ENCODE measurements at regions not wholly inside any gene's neighbourhood (a gene's known extent, or its start where the extent isn't known, plus 50 kb on each side); places are given as distances from the start of the nearest gene placed in this dataset.

- Histone ChIP-seq H3K79me2 (ENCODE audit: control insufficient read depth, insufficient read depth, low read length) (no peaks in the 10 kb centered on the region), H3K9me1 (ENCODE audit: control insufficient read depth, insufficient read depth, low read length) (no peaks in the 10 kb centered on the region), H3K9ac (ENCODE audit: insufficient read depth in 1 of 2, low read depth in 2 of 2, low read length in 2 of 2) (no peak overlapping the region), H3K27me3 (ENCODE audit: control insufficient read depth in 2 of 2, insufficient read depth in 2 of 2, low read length in 2 of 2) (no peaks in the 10 kb centered on the region), H3K4me3 (no peak overlapping the region), H2AFZ (ENCODE audit: low read depth, low read length) (no peak overlapping the region), H3K36me3 (ENCODE audit: control insufficient read depth, insufficient read depth, low read length) (no peaks in the 10 kb centered on the region), H3K4me2 (ENCODE audit: insufficient read depth, low read length) (no peak overlapping the region), H3K27ac (ENCODE audit: extremely low read depth, low read depth, low read length) (no peak overlapping the region), H3K4me1 (replicated peaks in 1 of 2; ENCODE audit: control insufficient read depth in 2 of 2, insufficient read depth in 2 of 2, low read length in 2 of 2) (peaks cover 0 to 20% of the 10 kb centered on the region in 2 experiments; a peak in 3 of 5 replicates), H4K20me1 (replicated peaks; ENCODE audit: control insufficient read depth, insufficient read depth, low read length) (no peaks in the 10 kb centered on the region), H3K9me3 (replicated peaks; ENCODE audit: control insufficient read depth, insufficient read depth, low read depth, low read length) (peaks cover 2% of the 10 kb centered on the region; the same call in 1 of the 2 replicates)
- TF ChIP-seq XRCC5 (IDR thresholded peaks at IDR 0.05; ENCODE audit: low read depth, low read length) (no peak), SREBF1 (IDR thresholded peaks at IDR 0.05; ENCODE audit: borderline replicate concordance, low read depth, low read length) (no peak), SIX5 (IDR thresholded peaks at IDR 0.05; ENCODE audit: borderline replicate concordance in 1 of 2, insufficient read depth in 1 of 2, low read depth in 1 of 2, low read length in 2 of 2) (no peak), ZKSCAN1 (IDR thresholded peaks at IDR 0.05; ENCODE audit: low read depth, low read length) (no peak)
- TF ChIP-seq, protein P1, sequence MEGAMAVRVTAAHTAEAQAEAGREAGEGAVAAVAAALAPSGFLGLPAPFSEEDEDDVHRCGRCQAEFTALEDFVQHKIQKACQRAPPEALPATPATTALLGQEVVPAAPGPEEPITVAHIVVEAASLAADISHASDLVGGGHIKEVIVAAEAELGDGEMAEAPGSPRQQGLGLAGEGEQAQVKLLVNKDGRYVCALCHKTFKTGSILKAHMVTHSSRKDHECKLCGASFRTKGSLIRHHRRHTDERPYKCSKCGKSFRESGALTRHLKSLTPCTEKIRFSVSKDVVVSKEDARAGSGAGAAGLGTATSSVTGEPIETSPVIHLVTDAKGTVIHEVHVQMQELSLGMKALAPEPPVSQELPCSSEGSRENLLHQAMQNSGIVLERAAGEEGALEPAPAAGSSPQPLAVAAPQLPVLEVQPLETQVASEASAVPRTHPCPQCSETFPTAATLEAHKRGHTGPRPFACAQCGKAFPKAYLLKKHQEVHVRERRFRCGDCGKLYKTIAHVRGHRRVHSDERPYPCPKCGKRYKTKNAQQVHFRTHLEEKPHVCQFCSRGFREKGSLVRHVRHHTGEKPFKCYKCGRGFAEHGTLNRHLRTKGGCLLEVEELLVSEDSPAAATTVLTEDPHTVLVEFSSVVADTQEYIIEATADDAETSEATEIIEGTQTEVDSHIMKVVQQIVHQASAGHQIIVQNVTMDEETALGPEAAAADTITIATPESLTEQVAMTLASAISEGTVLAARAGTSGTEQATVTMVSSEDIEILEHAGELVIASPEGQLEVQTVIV (CRISPR knock-in tag; IDR thresholded peaks at IDR 0.05; ENCODE audit: borderline replicate concordance): no peak
- TF ChIP-seq, protein P2, sequence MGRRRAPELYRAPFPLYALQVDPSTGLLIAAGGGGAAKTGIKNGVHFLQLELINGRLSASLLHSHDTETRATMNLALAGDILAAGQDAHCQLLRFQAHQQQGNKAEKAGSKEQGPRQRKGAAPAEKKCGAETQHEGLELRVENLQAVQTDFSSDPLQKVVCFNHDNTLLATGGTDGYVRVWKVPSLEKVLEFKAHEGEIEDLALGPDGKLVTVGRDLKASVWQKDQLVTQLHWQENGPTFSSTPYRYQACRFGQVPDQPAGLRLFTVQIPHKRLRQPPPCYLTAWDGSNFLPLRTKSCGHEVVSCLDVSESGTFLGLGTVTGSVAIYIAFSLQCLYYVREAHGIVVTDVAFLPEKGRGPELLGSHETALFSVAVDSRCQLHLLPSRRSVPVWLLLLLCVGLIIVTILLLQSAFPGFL (CRISPR knock-in tag; IDR thresholded peaks at IDR 0.05): no peak
- no peak for ATAC-seq
- ChIA-PET POLR2A (no interaction called here), CTCF (ENCODE audit: low intra/inter-chr PET ratio) (no interaction called here)
- DNase-seq (ENCODE audit: extremely low read depth in 1 of 4, low spot score in 3 of 4): no peak
- no TSS peak for BruUV-seq (replicated peaks)
- intact Hi-C loops (cut with micrococcal nuclease) (no loop called here), in situ Hi-C loops (cut with MboI) (no loop called here)
- 80% methylated on average over 5 of the region's 5 CpGs for WGBS (ENCODE audit: insufficient coverage, low coverage, missing lambda C conversion rate)
- no peak for FAIRE-seq
Observed at GRCh38 chr17:63379636-63380035, 66.5 kb downstream of the CYB561 start.
